ENCODE measurements at regions not wholly inside any gene's neighbourhood (a gene's known extent, or its start where the extent isn't known, plus 50 kb on each side); places are given as distances from the start of the nearest gene placed in this dataset.

DNA sequence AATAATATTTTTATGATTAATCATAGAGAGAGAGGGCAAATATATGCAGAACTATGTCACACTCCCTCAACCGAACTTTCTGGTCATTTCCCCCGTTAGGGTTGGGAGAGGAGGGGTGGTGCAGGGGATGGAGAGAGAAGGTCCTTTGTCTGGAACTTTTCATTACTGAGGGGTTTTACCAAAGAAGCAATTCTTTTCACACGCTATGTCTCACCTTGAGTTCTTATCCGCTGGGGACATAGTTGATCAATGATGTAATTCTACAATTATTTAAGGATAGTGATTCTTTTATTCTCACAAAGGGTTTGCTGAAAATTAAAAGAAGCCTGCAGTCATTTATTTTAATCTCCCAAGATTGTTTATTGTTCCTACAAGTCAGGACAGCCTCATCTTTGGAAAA, 98.3 kb upstream of the RUNX1 start:
- ChIA-PET CTCF (interaction anchor here (1.2 kb wide), 1 partner anchor 248 kb away, joined by 3 read pairs; no protein-coding TSS in a partner anchor), POLR2A (no interaction called here)
- H3K9me3 ChIP-seq (replicated peaks; ENCODE audit: control insufficient read depth, insufficient read depth, low read length), result no peaks in the 10 kb centered on the region
- H4K20me1 ChIP-seq (replicated peaks; ENCODE audit: control insufficient read depth, extremely low read depth, insufficient read depth, low read length), result no peaks in the 10 kb centered on the region
- peaks cover 3 to 5% of the 10 kb centered on the region in 2 experiments for H3K27me3 ChIP-seq (ENCODE audit: control insufficient read depth in 2 of 2, insufficient read depth in 2 of 2, low read length in 2 of 2)
- intact Hi-C loops (cut with micrococcal nuclease) (no loop called here), dilution Hi-C loops (cut with MboI; ENCODE audit: extremely low pct_ligation_motif_present, low sequenced_read_pairs) (no loop called here)
- no peak overlapping the region for H3K9ac ChIP-seq (replicated peaks; ENCODE audit: extremely low read depth, insufficient read depth, low read length)
- DNase-seq (ENCODE audit: low read depth, low spot score), result no peak
- H2AFZ ChIP-seq (ENCODE audit: low read depth, low read length), result no peak overlapping the region
- no peak overlapping the region for H3K4me2 ChIP-seq (ENCODE audit: insufficient read depth, low read length)
- H3K9me1 ChIP-seq (replicated peaks; ENCODE audit: control insufficient read depth, extremely low read depth, insufficient read depth, low read length), result no peaks in the 10 kb centered on the region
- no peaks in the 10 kb centered on the region for H3K4me1 ChIP-seq (ENCODE audit: control insufficient read depth, extremely low read depth, insufficient read depth, low read length)
- TF ChIP-seq EZH2 (IDR thresholded peaks at IDR 0.05; ENCODE audit: borderline replicate concordance, low read depth, low read length, severe bottlenecking) (no peak), POLR2A (IDR thresholded peaks at IDR 0.05; ENCODE audit: low read depth, low read length) (no peak), CTCF (IDR thresholded peaks at IDR 0.05; ENCODE audit: extremely low read depth in 1 of 2, insufficient read depth in 1 of 2, low read depth in 1 of 2, low read length in 2 of 2) (no peak), JUN (IDR thresholded peaks at IDR 0.05; ENCODE audit: borderline replicate concordance, insufficient read depth, insufficient read length, low read depth) (no peak)
- BruUV-seq (replicated peaks), result no TSS peak
- no peaks in the 10 kb centered on the region for H3K79me2 ChIP-seq (ENCODE audit: control insufficient read depth, insufficient read depth, low read length)
- H3K4me3 ChIP-seq (replicated peaks in 1 of 3; ENCODE audit: insufficient read depth in 1 of 3, low read depth in 1 of 3, low read length in 3 of 3), result no peak overlapping the region
- FAIRE-seq, result no peak
- no peak overlapping the region for H3K27ac ChIP-seq (ENCODE audit: insufficient read depth, low read depth, low read length)
- H3K36me3 ChIP-seq (ENCODE audit: control insufficient read depth in 2 of 2, extremely low read depth in 1 of 2, insufficient read depth in 2 of 2, low read length in 2 of 2), result no peaks in the 10 kb centered on the region

- ChIA-PET CTCF (no interaction called here), POLR2A (no interaction called here)
- Histone ChIP-seq H3K4me3 (replicated peaks in 1 of 3; ENCODE audit: insufficient read depth in 1 of 3, low read depth in 1 of 3, low read length in 3 of 3) (no peak overlapping the region), H4K20me1 (replicated peaks; ENCODE audit: control insufficient read depth, extremely low read depth, insufficient read depth, low read length) (no peaks in the 10 kb centered on the region), H3K36me3 (ENCODE audit: control insufficient read depth in 2 of 2, extremely low read depth in 1 of 2, insufficient read depth in 2 of 2, low read length in 2 of 2) (no peaks in the 10 kb centered on the region), H3K9ac (replicated peaks; ENCODE audit: extremely low read depth, insufficient read depth, low read length) (no peak overlapping the region), H3K27me3 (ENCODE audit: control insufficient read depth in 2 of 2, insufficient read depth in 2 of 2, low read length in 2 of 2) (peaks cover 3 to 5% of the 10 kb centered on the region in 2 experiments), H3K27ac (ENCODE audit: insufficient read depth, low read depth, low read length) (no peak overlapping the region), H3K79me2 (ENCODE audit: control insufficient read depth, insufficient read depth, low read length) (no peaks in the 10 kb centered on the region), H3K9me3 (replicated peaks; ENCODE audit: control insufficient read depth, insufficient read depth, low read length) (no peaks in the 10 kb centered on the region), H3K4me2 (ENCODE audit: insufficient read depth, low read length) (no peak overlapping the region), H2AFZ (ENCODE audit: low read depth, low read length) (no peak overlapping the region), H3K4me1 (ENCODE audit: control insufficient read depth, extremely low read depth, insufficient read depth, low read length) (no peaks in the 10 kb centered on the region), H3K9me1 (replicated peaks; ENCODE audit: control insufficient read depth, extremely low read depth, insufficient read depth, low read length) (no peaks in the 10 kb centered on the region)
- intact Hi-C loops (cut with micrococcal nuclease), result no loop called here
- no peak for TF ChIP-seq POLR2AphosphoS5 (IDR thresholded peaks at IDR 0.05; ENCODE audit: insufficient read depth, low read depth, low read length)
- TF ChIP-seq JUN (IDR thresholded peaks at IDR 0.05; ENCODE audit: borderline replicate concordance, insufficient read depth, insufficient read length, low read depth), result no peak
- no peak for TF ChIP-seq EZH2 (IDR thresholded peaks at IDR 0.05; ENCODE audit: borderline replicate concordance, low read depth, low read length, severe bottlenecking)
- no peak for TF ChIP-seq FOS (IDR thresholded peaks at IDR 0.05; ENCODE audit: borderline replicate concordance, insufficient read depth, low read length)
- TF ChIP-seq MAX (IDR thresholded peaks at IDR 0.05; ENCODE audit: insufficient read depth, insufficient read length), result no peak
- no peak for TF ChIP-seq MYC (IDR thresholded peaks at IDR 0.05; ENCODE audit: low read depth, low read length)
- no peak for TF ChIP-seq CTCF (IDR thresholded peaks at IDR 0.05; ENCODE audit: extremely low read depth in 1 of 2, insufficient read depth in 1 of 2, low read depth in 1 of 2, low read length in 2 of 2)
- no peak for TF ChIP-seq POLR2A (IDR thresholded peaks at IDR 0.05; ENCODE audit: low read depth, low read length)
- no peak for TF ChIP-seq GATA2 (IDR thresholded peaks at IDR 0.05; ENCODE audit: insufficient read depth, insufficient read length, low read depth, low read length)
- dilution Hi-C loops (cut with MboI; ENCODE audit: extremely low pct_ligation_motif_present, low sequenced_read_pairs), result no loop called here
- no TSS peak for BruUV-seq (replicated peaks)
- FAIRE-seq, result no peak
- DNase-seq (ENCODE audit: low read depth, low spot score), result no peak
Observed at GRCh38 chr21:35145626-35146233, 96.6 kb upstream of the RUNX1 start.

Data from endothelial cell of umbilical vein (primary cell).